22Rv1 (cell line): ENCODE measurements at regions not wholly inside any gene's neighbourhood (a gene's known extent, or its start where the extent isn't known, plus 50 kb on each side); places are given as distances from the start of the nearest gene placed in this dataset.

ENCODE experiments used
- CTCF ChIP-seq: fragments of 450-650 bp; IDR thresholded peaks from 2 replicates; pipeline ENCODE4 v1.5.1; 2017; ENCODE audit warnings: mild to moderate bottlenecking
- ZFX ChIP-seq: fragments of 450-650 bp; IDR thresholded peaks from 2 replicates; pipeline ENCODE4 v1.6.1; 2017; ENCODE audit warnings: antibody characterized with exemption, borderline replicate concordance

- no peak for TF ChIP-seq CTCF
- no peak for TF ChIP-seq ZFX
Observed at GRCh38 chr17:52368886-52369285, 210.4 kb upstream of the CA10 start.
